ENCODE measurements at regions not wholly inside any gene's neighbourhood (a gene's known extent, or its start where the extent isn't known, plus 50 kb on each side); places are given as distances from the start of the nearest gene placed in this dataset.

DNA sequence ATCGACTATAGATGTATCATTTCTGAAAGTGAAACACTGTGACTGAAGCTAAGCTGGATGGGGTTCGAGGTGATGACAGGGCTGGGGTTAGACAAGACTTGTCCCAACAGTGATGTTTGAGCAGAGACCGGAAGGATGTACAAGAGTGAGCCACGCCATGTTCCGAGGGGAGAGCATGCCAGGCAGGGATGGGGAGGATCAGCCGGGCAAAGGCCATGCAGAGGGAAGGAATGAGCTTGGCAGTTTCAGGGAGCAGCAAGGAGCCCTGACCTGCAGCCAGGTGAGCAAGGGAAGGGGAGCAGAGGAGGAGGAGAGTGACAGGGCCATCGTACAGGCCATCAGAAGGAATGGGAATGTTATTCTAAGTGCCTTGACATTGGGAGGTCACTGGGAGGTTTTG, 114.9 kb upstream of the GPR26 start:
- H3K36me3 ChIP-seq, result no peaks in the 10 kb centered on the region
- no peaks in the 10 kb centered on the region for H3K4me1 ChIP-seq
- intact Hi-C loops (cut with DNase I), result no loop called here
- no peaks in the 10 kb centered on the region for H3K9me3 ChIP-seq
- no peak overlapping the region for H3K27ac ChIP-seq
- TF ChIP-seq, protein P1, sequence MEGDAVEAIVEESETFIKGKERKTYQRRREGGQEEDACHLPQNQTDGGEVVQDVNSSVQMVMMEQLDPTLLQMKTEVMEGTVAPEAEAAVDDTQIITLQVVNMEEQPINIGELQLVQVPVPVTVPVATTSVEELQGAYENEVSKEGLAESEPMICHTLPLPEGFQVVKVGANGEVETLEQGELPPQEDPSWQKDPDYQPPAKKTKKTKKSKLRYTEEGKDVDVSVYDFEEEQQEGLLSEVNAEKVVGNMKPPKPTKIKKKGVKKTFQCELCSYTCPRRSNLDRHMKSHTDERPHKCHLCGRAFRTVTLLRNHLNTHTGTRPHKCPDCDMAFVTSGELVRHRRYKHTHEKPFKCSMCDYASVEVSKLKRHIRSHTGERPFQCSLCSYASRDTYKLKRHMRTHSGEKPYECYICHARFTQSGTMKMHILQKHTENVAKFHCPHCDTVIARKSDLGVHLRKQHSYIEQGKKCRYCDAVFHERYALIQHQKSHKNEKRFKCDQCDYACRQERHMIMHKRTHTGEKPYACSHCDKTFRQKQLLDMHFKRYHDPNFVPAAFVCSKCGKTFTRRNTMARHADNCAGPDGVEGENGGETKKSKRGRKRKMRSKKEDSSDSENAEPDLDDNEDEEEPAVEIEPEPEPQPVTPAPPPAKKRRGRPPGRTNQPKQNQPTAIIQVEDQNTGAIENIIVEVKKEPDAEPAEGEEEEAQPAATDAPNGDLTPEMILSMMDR (IDR thresholded peaks at IDR 0.05), result no peak
- no peak for ATAC-seq
- no peak overlapping the region for H3K4me3 ChIP-seq
- no peak for DNase-seq
- H3K27me3 ChIP-seq, result peaks cover 0 to 60% of the 10 kb centered on the region in 2 donors

DNA sequence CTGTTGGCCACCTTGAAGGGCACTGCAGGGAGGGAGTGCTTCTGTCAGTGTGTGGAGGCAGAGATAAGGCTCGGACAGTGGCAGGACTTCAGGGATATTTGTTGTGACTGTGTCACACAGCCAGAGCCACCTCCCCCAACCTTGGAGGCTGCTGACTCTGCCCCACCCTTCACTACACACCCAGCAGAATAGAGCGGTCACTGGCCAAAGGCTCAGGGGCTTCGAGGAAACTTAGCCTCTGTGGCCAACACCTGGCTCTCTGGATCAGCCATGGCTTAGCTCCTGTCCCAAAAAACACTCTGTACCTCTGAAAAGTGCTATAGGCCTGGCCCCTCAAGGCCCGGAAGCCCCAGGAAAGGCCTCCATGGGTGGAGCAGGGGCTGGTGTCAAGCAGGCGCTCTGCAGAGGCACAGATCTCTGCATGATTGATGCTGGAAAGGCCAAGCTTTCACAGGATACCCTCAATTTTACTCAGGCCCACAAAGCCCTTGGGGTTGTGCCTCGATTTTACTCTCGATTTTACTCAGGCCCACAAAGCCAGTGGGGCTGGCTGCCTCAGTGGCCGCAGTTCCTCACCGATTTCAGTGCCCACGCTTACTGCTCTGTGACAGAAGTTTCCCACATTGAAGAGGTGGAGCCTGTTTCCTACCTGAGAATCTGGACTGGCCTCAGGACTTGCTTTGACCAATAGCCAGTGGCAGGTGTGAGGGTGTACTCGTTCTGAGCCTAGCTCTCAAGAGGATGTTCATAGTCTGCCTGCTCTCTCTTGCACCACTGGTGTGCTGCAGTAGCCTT, 113.2 kb upstream of the GPR26 start:
- intact Hi-C loops (cut with DNase I), result no loop called here
- ATAC-seq, result no peak
- TF ChIP-seq, protein P1 (IDR thresholded peaks at IDR 0.05), result no peak
- no peaks in the 10 kb centered on the region for H3K9me3 ChIP-seq
- peaks cover 0 to 64% of the 10 kb centered on the region in 2 donors for H3K27me3 ChIP-seq
- H3K4me1 ChIP-seq, result no peaks in the 10 kb centered on the region
- DNase-seq, result no peak
- H3K27ac ChIP-seq, result no peak overlapping the region
- no peaks in the 10 kb centered on the region for H3K36me3 ChIP-seq
- no peak overlapping the region for H3K4me3 ChIP-seq

DNA sequence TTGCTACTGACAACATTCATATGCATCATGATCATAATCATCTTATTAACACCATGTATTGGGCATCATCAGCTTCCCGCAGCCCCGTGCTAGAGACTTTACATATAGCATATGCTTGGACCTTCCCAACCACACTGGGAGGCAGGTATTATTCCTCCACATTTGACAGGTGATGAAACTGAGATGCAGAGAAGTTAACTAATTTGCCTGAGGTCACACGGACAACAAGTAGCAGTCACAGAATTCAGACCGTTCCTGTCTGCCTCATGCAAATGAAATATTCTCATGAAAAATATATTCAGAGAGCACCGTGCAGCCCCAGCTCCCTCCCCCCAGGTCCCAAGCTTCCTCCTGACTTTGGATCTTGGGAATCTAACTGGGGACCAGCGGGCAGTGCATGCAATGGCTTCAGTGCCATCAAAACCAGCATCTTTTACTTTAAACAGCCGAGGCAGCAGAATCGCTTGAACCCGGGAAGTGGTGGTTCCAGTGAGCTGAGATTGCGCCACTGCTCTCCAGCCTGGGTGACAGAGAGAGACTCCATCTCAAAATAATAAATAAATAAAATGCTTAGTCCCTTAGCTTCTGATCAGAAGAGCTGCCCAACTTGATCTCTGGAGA, 112.2 kb upstream of the GPR26 start:
- no peak overlapping the region for H3K27ac ChIP-seq
- no peaks in the 10 kb centered on the region for H3K4me1 ChIP-seq
- intact Hi-C loops (cut with DNase I), result no loop called here
- H3K36me3 ChIP-seq, result no peaks in the 10 kb centered on the region
- H3K4me3 ChIP-seq, result no peak overlapping the region
- DNase-seq, result no peak
- TF ChIP-seq, protein P1 (IDR thresholded peaks at IDR 0.05), result no peak
- H3K9me3 ChIP-seq, result no peaks in the 10 kb centered on the region
- ATAC-seq, result no peak
- H3K27me3 ChIP-seq, result peaks cover 0 to 63% of the 10 kb centered on the region in 2 donors

DNA sequence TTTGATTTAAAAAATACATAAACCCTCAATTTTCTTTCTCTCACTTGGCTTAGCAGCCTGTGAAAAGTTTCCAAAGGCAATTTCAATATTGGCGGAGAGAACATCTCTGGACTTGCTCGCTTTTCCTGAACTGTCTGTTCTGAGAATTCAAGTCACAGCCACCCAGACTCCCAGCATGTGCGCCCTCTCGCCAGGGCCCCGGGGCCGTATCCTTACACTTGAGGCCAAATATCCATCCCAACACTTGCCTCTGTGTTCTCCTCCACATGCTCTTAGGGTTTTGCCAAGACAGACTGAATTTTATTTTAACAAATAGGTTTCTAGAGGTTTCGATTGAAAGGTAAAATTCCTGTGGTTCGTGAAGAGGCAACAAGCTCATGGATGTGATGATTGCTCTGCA, 111.5 kb upstream of the GPR26 start:
- Histone ChIP-seq H3K27ac (no peak overlapping the region), H3K27me3 (peaks cover 0 to 55% of the 10 kb centered on the region in 2 donors), H3K9me3 (no peaks in the 10 kb centered on the region), H3K36me3 (no peaks in the 10 kb centered on the region), H3K4me1 (no peaks in the 10 kb centered on the region), H3K4me3 (no peak overlapping the region)
- ATAC-seq, result no peak
- no peak for DNase-seq
- TF ChIP-seq, protein P1 (IDR thresholded peaks at IDR 0.05), result no peak
- intact Hi-C loops (cut with DNase I), result loop anchor here in 1 of 2 donors (5.0 kb wide), 2 partner anchors 422 to 512 kb away; no protein-coding TSS in a partner anchor

DNA sequence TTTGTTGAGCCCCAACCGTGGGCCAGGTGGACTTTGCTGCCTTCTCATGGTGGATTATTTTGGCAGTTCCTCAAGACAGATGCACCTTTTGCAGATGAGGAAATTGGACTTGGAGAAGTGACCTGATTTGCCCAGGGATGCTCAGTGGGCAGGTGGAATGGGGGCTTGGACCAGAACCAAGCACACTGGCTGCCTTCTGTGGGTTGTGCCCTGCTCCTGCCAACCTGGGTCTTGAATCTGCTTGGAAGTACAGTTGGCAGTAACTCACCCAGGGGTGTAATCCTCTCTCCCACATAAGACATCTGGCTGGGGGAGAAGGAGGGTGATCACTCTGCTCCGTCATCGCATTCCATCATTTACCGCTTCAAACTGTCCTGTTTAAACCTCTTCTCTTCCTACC, 110.5 kb upstream of the GPR26 start:
- intact Hi-C loops (cut with DNase I), result loop anchor here in 1 of 2 donors (5.0 kb wide), 2 partner anchors 423 to 513 kb away; no protein-coding TSS in a partner anchor
- H3K27me3 ChIP-seq, result peaks cover 0 to 58% of the 10 kb centered on the region in 2 donors

More for the DNA sequence above, 110.5 kb upstream of the GPR26 start:
- Histone ChIP-seq H3K27ac (no peak overlapping the region), H3K4me3 (no peak overlapping the region), H3K4me1 (no peaks in the 10 kb centered on the region), H3K9me3 (no peaks in the 10 kb centered on the region), H3K36me3 (no peaks in the 10 kb centered on the region)
- TF ChIP-seq, protein P1 (IDR thresholded peaks at IDR 0.05), result no peak
- DNase-seq (no peak), ATAC-seq (no peak)

All from left lung (tissue), 4 donors.